KBM-7 (cell line): ENCODE measurements at regions not wholly inside any gene's neighbourhood (a gene's known extent, or its start where the extent isn't known, plus 50 kb on each side); places are given as distances from the start of the nearest gene placed in this dataset.
A peak's percentile ranks its signal among the peaks of the same experiment; 100 is the strongest.

Source experiments
- DNase-seq: peaks from one replicate; pipeline ENCODE4 v3.0.0-alpha.2; 2015
- in situ Hi-C: fragments of 300-500 bp; cut with MboI; formaldehyde crosslinking; loops from 2 replicates; pipeline ENCODE4 v1.14.3; 2020; ENCODE audit warnings: low sequenced_read_pairs, low pct_unique_long_range_greater_than_20kb, mixed read lengths

GRCh38 chr15:39074341-39074985, 506.4 kb upstream of the THBS1 start:
- no peak for DNase-seq
- in situ Hi-C loops: no loop called here

GRCh38 chr15:39075311-39075710, 505.6 kb upstream of the THBS1 start:
- in situ Hi-C loops: no loop called here
- no peak for DNase-seq

- in situ Hi-C loops: no loop called here
- no peak for DNase-seq
Observed at GRCh38 chr15:39075756-39076341, 505.0 kb upstream of the THBS1 start.

- no peak for DNase-seq
Observed at GRCh38 chr15:39078026-39078425, 502.9 kb upstream of the THBS1 start.

GRCh38 chr15:39079296-39079847, 501.5 kb upstream of the THBS1 start:
- DNase-seq: no peak
- in situ Hi-C loops: no loop called here

More at GRCh38 chr15:39078026-39078425, 502.9 kb upstream of the THBS1 start:
- in situ Hi-C loops: no loop called here

- DNase-seq: no peak
- in situ Hi-C loops: no loop called here
Observed at GRCh38 chr15:39083213-39083612, 497.7 kb upstream of the THBS1 start.

GRCh38 chr15:39084674-39085530, 496.0 kb upstream of the THBS1 start:
- in situ Hi-C loops: no loop called here
- DNase-seq: peak; percentile 15

- in situ Hi-C loops: no loop called here
- no peak for DNase-seq
Observed at GRCh38 chr15:39086641-39087040, 494.2 kb upstream of the THBS1 start.

- in situ Hi-C loops: no loop called here
Observed at GRCh38 chr15:39088156-39088555, 492.7 kb upstream of the THBS1 start.

GRCh38 chr15:39092354-39092753, 488.5 kb upstream of the THBS1 start:
- DNase-seq: no peak

More at GRCh38 chr15:39088156-39088555, 492.7 kb upstream of the THBS1 start:
- no peak for DNase-seq

GRCh38 chr15:39092761-39093160, 488.1 kb upstream of the THBS1 start:
- in situ Hi-C loops: no loop called here
- no peak for DNase-seq

More at GRCh38 chr15:39092354-39092753, 488.5 kb upstream of the THBS1 start:
- in situ Hi-C loops: no loop called here

- in situ Hi-C loops: no loop called here
- DNase-seq: no peak
Observed at GRCh38 chr15:39094116-39094515, 486.8 kb upstream of the THBS1 start.

GRCh38 chr15:39095218-39095879, 485.5 kb upstream of the THBS1 start:
- DNase-seq: no peak

GRCh38 chr15:39096608-39097205, 484.2 kb upstream of the THBS1 start:
- DNase-seq: no peak
- in situ Hi-C loops: no loop called here

More at GRCh38 chr15:39095218-39095879, 485.5 kb upstream of the THBS1 start:
- in situ Hi-C loops: no loop called here

- DNase-seq: no peak
- in situ Hi-C loops: no loop called here
Observed at GRCh38 chr15:39099524-39099923, 481.4 kb upstream of the THBS1 start.

- DNase-seq: no peak
- in situ Hi-C loops: no loop called here
Observed at GRCh38 chr15:39100106-39100660, 480.7 kb upstream of the THBS1 start.

- DNase-seq: no peak
- in situ Hi-C loops: no loop called here
Observed at GRCh38 chr15:39102431-39102830, 478.4 kb upstream of the THBS1 start.

GRCh38 chr15:39106950-39107349, 473.9 kb upstream of the THBS1 start:
- DNase-seq: no peak
- in situ Hi-C loops: no loop called here

GRCh38 chr15:39108021-39108420, 472.9 kb upstream of the THBS1 start:
- in situ Hi-C loops: no loop called here
- DNase-seq: no peak
